IMR-90 (cell line): ENCODE measurements at regions not wholly inside any gene's neighbourhood (a gene's known extent, or its start where the extent isn't known, plus 50 kb on each side); places are given as distances from the start of the nearest gene placed in this dataset.

Experiments used
- ATAC-seq: fragments of 200-7000 bp; cut with Tn5 transposase; 2 replicates; pipeline ENCODE4 v1.9.1; 2020; ENCODE audit warnings: low read depth, mild to moderate bottlenecking, moderate library complexity
- BruUV-seq: library from RNA; stranded (reverse); fragments of 400-500 nt; replicated peaks from 2 replicates; lab custom pipeline; 2021; lab: Mats Ljungman, UMichigan
- CTCF ChIA-PET: fragments of 300-600 bp; formaldehyde crosslinking; extraction: SDS; loops from one replicate; lab custom pipeline; 2021; ENCODE audit warnings: antibody characterized with exemption; lab: Yijun Ruan, JAX
- POLR2A ChIA-PET: fragments of 300-600 bp; sonication (Branson Sonifier 250); formaldehyde crosslinking; loops from one replicate; lab custom pipeline; 2022; ENCODE audit warnings: antibody characterized with exemption; ENCODE audit not compliant: unreplicated experiment; lab: Charles Lee
- DNase-seq: peaks from one replicate; pipeline ENCODE4 v3.0.0; 2013
- H2AFZ ChIP-seq: replicated peaks from 2 replicates; pipeline ENCODE3; 2013; ENCODE audit warnings: low read length, mild to moderate bottlenecking; ENCODE audit not compliant: poor library complexity
- H2AK5ac ChIP-seq: 2 replicates; pipeline ENCODE4 v1.6.1; 2013; ENCODE audit warnings: low read depth, low read length, inconsistent platforms
- H2AK9ac ChIP-seq: replicated peaks from 2 replicates; pipeline ENCODE3; 2013; ENCODE audit warnings: mild to moderate bottlenecking, low read depth, low read length, moderate library complexity; ENCODE audit not compliant: poor library complexity
- H2BK120ac ChIP-seq: 2 replicates; pipeline ENCODE4 v1.6.1; 2013; ENCODE audit warnings: low read depth, low read length, inconsistent platforms
- H2BK15ac ChIP-seq: 3 replicates; pipeline ENCODE4 v1.6.1; 2013; ENCODE audit warnings: low read depth, low read length, inconsistent platforms
- H2BK20ac ChIP-seq: 2 replicates; pipeline ENCODE4 v1.6.1; 2013; ENCODE audit warnings: low read depth, mild to moderate bottlenecking, inconsistent platforms, low read length, moderate library complexity
- H2BK5ac ChIP-seq: 2 replicates; pipeline ENCODE4 v1.6.1; 2013; ENCODE audit warnings: mild to moderate bottlenecking, low read depth, low read length, inconsistent platforms; ENCODE audit not compliant: poor library complexity, severe bottlenecking
- H3K14ac ChIP-seq: replicated peaks from 2 replicates; pipeline ENCODE4 v1.6.1; 2013; ENCODE audit warnings: low read depth, low read length, inconsistent platforms
- H3K18ac ChIP-seq: 2 replicates; pipeline ENCODE4 v1.6.1; 2013; ENCODE audit warnings: low read depth, low read length, control low read depth
- H3K23ac ChIP-seq: 2 replicates; pipeline ENCODE4 v1.6.1; 2013; ENCODE audit warnings: low read depth, low read length, inconsistent platforms
- H3K27ac ChIP-seq: 2 replicates; pipeline ENCODE4 v1.5.1; 2013; ENCODE audit warnings: mild to moderate bottlenecking, control low read depth, low read length; ENCODE audit not compliant: insufficient read depth
- H3K27me3 ChIP-seq: 2 replicates; pipeline ENCODE4 v1.6.1; 2013; ENCODE audit warnings: low read length; ENCODE audit not compliant: control insufficient read depth, insufficient read depth
- H3K36me3 ChIP-seq: 2 replicates; pipeline ENCODE4 v1.6.1; 2013; ENCODE audit warnings: low read length, mixed read lengths; ENCODE audit not compliant: control insufficient read depth, insufficient read depth
- H3K4ac ChIP-seq: 2 replicates; pipeline ENCODE4 v1.6.1; 2013; ENCODE audit warnings: low read depth, low read length, inconsistent platforms
- H3K4me1 ChIP-seq: 2 replicates; pipeline ENCODE4 v1.6.1; 2013; ENCODE audit warnings: low read length, mixed read lengths; ENCODE audit not compliant: control insufficient read depth, insufficient read depth
- H3K4me2 ChIP-seq: 2 replicates; pipeline ENCODE4 v1.6.1; 2013; ENCODE audit warnings: low read depth, mild to moderate bottlenecking, control low read depth, low read length, moderate library complexity
- H3K4me3 ChIP-seq: 2 replicates; pipeline ENCODE4 v1.5.1; 2013; ENCODE audit warnings: low read depth, mild to moderate bottlenecking, control low read depth, low read length, moderate library complexity; ENCODE audit not compliant: insufficient read depth
- H3K56ac ChIP-seq: 2 replicates; pipeline ENCODE4 v1.6.1; 2013; ENCODE audit warnings: low read length, inconsistent platforms; ENCODE audit not compliant: insufficient read depth; ENCODE audit errors: extremely low read depth
- H3K79me1 ChIP-seq, 2 experiments: 2 replicates each; pipeline ENCODE4 v1.6.1; 2013; ENCODE audit warnings: low read length in 2 of 2, inconsistent platforms in 1 of 2, low read depth in 1 of 2
- H3K9ac ChIP-seq: 2 replicates; pipeline ENCODE4 v1.6.1; 2013; ENCODE audit warnings: low read depth, low read length, control low read depth
- H3K9me1 ChIP-seq: 2 replicates; pipeline ENCODE4 v1.6.1; 2013; ENCODE audit warnings: low read length, inconsistent platforms; ENCODE audit not compliant: insufficient read depth
- H3K9me3 ChIP-seq: 2 replicates; pipeline ENCODE4 v1.6.1; 2013; ENCODE audit warnings: low read length; ENCODE audit not compliant: control insufficient read depth, insufficient read depth
- H4K20me1 ChIP-seq: 2 replicates; pipeline ENCODE4 v1.6.1; 2013; ENCODE audit warnings: low read length, inconsistent platforms; ENCODE audit not compliant: insufficient read depth
- H4K5ac ChIP-seq: 2 replicates; pipeline ENCODE4 v1.6.1; 2013; ENCODE audit warnings: mild to moderate bottlenecking, low read depth, low read length, control low read depth
- H4K8ac ChIP-seq, 2 experiments: 2 replicates each; pipeline ENCODE4 v1.6.1; 2013; ENCODE audit warnings: low read depth in 2 of 2, low read length in 2 of 2, control low read depth in 1 of 2, inconsistent platforms in 1 of 2
- H4K91ac ChIP-seq: 2 replicates; pipeline ENCODE4 v1.6.1; 2013; ENCODE audit warnings: low read depth, low read length, inconsistent platforms; ENCODE audit not compliant: insufficient read depth
- BHLHE40 ChIP-seq: fragments of 150-350 bp; IDR thresholded peaks from 2 replicates; pipeline ENCODE4 v1.6.1; 2016; ENCODE audit warnings: mild to moderate bottlenecking, low read depth, low read length
- CEBPB ChIP-seq: IDR thresholded peaks from 2 replicates; pipeline ENCODE4 v1.6.1; 2012; ENCODE audit warnings: low read depth, low read length, improper control_type of control experiment
- CHD1 ChIP-seq: IDR thresholded peaks from 2 replicates; pipeline ENCODE4 v1.6.1; 2012; ENCODE audit warnings: low read depth, low read length, improper control_type of control experiment
- FOS ChIP-seq: fragments of 150-350 bp; IDR thresholded peaks from 2 replicates; pipeline ENCODE4 v1.6.1; 2016; ENCODE audit warnings: low read depth, low read length
- MAFK ChIP-seq: IDR thresholded peaks from 2 replicates; pipeline ENCODE4 v1.6.1; 2012; ENCODE audit warnings: low read depth, low read length, improper control_type of control experiment
- MAZ ChIP-seq: IDR thresholded peaks from 2 replicates; pipeline ENCODE4 v1.6.1; 2012; ENCODE audit warnings: low read depth, mild to moderate bottlenecking, low read length, improper control_type of control experiment, moderate library complexity, borderline replicate concordance
- MXI1 ChIP-seq: IDR thresholded peaks from 2 replicates; pipeline ENCODE4 v1.6.1; 2012; ENCODE audit warnings: low read depth, mild to moderate bottlenecking, low read length, moderate library complexity, borderline replicate concordance
- POLR2A ChIP-seq: IDR thresholded peaks from 2 replicates; pipeline ENCODE4 v1.6.1; 2012; ENCODE audit warnings: mild to moderate bottlenecking, low read depth, low read length
- RCOR1 ChIP-seq: IDR thresholded peaks from 2 replicates; pipeline ENCODE4 v1.6.1; 2012; ENCODE audit warnings: mild to moderate bottlenecking, low read length, improper control_type of control experiment; ENCODE audit not compliant: insufficient replicate concordance
- RFX5 ChIP-seq: IDR thresholded peaks from 2 replicates; pipeline ENCODE4 v1.8.0; 2012; ENCODE audit warnings: low read depth, mild to moderate bottlenecking, low read length, moderate library complexity
- SMC3 ChIP-seq: fragments of 150-350 bp; IDR thresholded peaks from 2 replicates; pipeline ENCODE4 v1.6.1; 2016; ENCODE audit warnings: low read depth, mild to moderate bottlenecking, antibody characterized with exemption, low read length, moderate library complexity
- WGBS, 2 experiments: methylation state at CpG; one replicate each; pipeline versions ENCODE4 v1.1.5 to v1.1.7; 2013; ENCODE audit warnings: missing lambda C conversion rate in 2 of 2; ENCODE audit not compliant: insufficient read length in 1 of 2; ENCODE audit errors: extremely low coverage in 2 of 2; 5-methylcytosine and 5-hydroxymethylcytosine counted together
- dilution Hi-C: fragments of 300-500 bp; cut with HindIII; formaldehyde crosslinking; loops from one replicate; pipeline ENCODE4 v1.14.3; 2018; ENCODE audit warnings: low sequenced_read_pairs; ENCODE audit not compliant: unreplicated experiment
- in situ Hi-C: fragments of 300-500 bp; cut with MboI; formaldehyde crosslinking; loops from 3 replicates; pipeline ENCODE4 v1.14.3; 2019; ENCODE audit warnings: low sequenced_read_pairs, inconsistent platforms, mixed read lengths
- intact Hi-C: fragments of 100-400 bp; cut with micrococcal nuclease; formaldehyde crosslinking; loops from 2 replicates; pipeline ENCODE4 v1.10.0; 2022
- TF ChIP-seq, protein P1 (sequence below): fragments of 150-350 bp; IDR thresholded peaks from 2 replicates; pipeline ENCODE4 v1.6.1; 2016; ENCODE audit warnings: low read depth, mild to moderate bottlenecking, low read length, moderate library complexity, borderline replicate concordance
- TF ChIP-seq, protein P2 (sequence below): fragments of 150-350 bp; IDR thresholded peaks from 2 replicates; pipeline ENCODE4 v1.6.1; 2017; ENCODE audit warnings: mild to moderate bottlenecking, antibody characterized with exemption, low read length, low read depth
- TF ChIP-seq, protein P3 (sequence below): conservative IDR thresholded peaks from 2 replicates; pipeline ENCODE4 v1.5.1; 2012; ENCODE audit warnings: mild to moderate bottlenecking, low read depth, low read length, improper control_type of control experiment

DNA sequence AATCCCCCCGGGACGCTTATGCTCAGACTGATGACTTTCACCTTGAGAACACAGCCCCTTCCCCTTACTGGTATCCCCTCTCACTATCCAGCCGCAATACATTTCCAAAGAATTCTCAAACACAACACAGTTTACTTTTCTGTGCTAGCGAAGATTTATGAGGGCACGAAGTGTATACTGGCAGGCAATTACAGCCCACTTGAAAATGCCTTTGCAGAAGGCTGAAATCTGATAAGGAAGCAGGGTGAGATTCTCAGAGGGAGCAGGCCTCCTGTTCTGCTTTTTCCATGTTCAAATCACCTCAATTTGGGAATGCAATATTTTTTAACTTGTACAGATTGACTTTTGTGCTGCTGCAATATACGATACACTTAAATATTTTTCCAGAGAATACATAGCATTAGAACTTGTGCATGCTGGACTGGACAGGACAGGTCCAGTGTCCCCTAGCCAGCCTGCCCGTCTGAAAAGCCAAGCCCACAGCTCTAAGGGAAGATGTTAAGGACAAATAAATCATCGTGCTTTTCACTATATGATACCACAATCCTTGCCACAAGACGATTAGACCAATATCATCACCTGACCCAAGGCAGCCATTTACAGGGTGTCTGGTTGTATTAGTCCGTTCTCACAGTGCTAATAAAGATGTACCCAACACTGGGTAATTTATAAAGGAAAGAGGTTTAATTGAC lies 262.1 kb downstream of the EPHA4 start:
- Histone ChIP-seq H3K9ac (no peak overlapping the region), H2BK5ac (no peak overlapping the region), H4K5ac (no peak overlapping the region), H2BK15ac (no peak overlapping the region), H3K56ac (no peak overlapping the region), H3K9me1 (no peaks in the 10 kb centered on the region), H2AK9ac (no peak overlapping the region), H4K91ac (no peak overlapping the region), H3K4me1 (peaks cover 3% of the 10 kb centered on the region; the same call in 1 of the 2 replicates), H4K20me1 (no peaks in the 10 kb centered on the region), H3K4me2 (no peak overlapping the region), H2AK5ac (no peak overlapping the region), H3K23ac (no peak overlapping the region), H3K9me3 (no peaks in the 10 kb centered on the region), H3K27ac (no peak overlapping the region), H4K8ac (no peak overlapping the region), H3K4ac (no peak overlapping the region), H3K4me3 (no peak overlapping the region), H3K27me3 (peaks cover 2% of the 10 kb centered on the region; the same call in 1 of the 2 replicates), H3K18ac (no peak overlapping the region), H2BK20ac (no peak overlapping the region), H2BK120ac (no peak overlapping the region), H3K79me1 (no peaks in the 10 kb centered on the region), H2AFZ (no peak overlapping the region), H3K36me3 (no peaks in the 10 kb centered on the region), H3K14ac (no peak overlapping the region)
- DNase-seq (no peak), ATAC-seq (no peak)
- TF ChIP-seq SMC3 (no peak), CHD1 (no peak), FOS (no peak), MAZ (no peak), MAFK (no peak), POLR2A (no peak), MXI1 (no peak), RFX5 (no peak), BHLHE40 (no peak), RCOR1 (no peak), CEBPB (no peak)
- TF ChIP-seq, protein P1, sequence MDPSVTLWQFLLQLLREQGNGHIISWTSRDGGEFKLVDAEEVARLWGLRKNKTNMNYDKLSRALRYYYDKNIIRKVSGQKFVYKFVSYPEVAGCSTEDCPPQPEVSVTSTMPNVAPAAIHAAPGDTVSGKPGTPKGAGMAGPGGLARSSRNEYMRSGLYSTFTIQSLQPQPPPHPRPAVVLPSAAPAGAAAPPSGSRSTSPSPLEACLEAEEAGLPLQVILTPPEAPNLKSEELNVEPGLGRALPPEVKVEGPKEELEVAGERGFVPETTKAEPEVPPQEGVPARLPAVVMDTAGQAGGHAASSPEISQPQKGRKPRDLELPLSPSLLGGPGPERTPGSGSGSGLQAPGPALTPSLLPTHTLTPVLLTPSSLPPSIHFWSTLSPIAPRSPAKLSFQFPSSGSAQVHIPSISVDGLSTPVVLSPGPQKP, result no peak
- TF ChIP-seq, protein P2, sequence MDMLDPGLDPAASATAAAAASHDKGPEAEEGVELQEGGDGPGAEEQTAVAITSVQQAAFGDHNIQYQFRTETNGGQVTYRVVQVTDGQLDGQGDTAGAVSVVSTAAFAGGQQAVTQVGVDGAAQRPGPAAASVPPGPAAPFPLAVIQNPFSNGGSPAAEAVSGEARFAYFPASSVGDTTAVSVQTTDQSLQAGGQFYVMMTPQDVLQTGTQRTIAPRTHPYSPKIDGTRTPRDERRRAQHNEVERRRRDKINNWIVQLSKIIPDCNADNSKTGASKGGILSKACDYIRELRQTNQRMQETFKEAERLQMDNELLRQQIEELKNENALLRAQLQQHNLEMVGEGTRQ, result no peak
- TF ChIP-seq, protein P3, sequence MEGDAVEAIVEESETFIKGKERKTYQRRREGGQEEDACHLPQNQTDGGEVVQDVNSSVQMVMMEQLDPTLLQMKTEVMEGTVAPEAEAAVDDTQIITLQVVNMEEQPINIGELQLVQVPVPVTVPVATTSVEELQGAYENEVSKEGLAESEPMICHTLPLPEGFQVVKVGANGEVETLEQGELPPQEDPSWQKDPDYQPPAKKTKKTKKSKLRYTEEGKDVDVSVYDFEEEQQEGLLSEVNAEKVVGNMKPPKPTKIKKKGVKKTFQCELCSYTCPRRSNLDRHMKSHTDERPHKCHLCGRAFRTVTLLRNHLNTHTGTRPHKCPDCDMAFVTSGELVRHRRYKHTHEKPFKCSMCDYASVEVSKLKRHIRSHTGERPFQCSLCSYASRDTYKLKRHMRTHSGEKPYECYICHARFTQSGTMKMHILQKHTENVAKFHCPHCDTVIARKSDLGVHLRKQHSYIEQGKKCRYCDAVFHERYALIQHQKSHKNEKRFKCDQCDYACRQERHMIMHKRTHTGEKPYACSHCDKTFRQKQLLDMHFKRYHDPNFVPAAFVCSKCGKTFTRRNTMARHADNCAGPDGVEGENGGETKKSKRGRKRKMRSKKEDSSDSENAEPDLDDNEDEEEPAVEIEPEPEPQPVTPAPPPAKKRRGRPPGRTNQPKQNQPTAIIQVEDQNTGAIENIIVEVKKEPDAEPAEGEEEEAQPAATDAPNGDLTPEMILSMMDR, result no peak
- WGBS, 2 experiments, result no CpG with 5 or more reads among the region's 10 CpGs
- dilution Hi-C loops (no loop called here), in situ Hi-C loops (no loop called here), intact Hi-C loops (no loop called here)
- BruUV-seq, result no TSS peak
- POLR2A ChIA-PET, result no interaction called here
- CTCF ChIA-PET, result no interaction called here
